ENCODE measurements at regions not wholly inside any gene's neighbourhood (a gene's known extent, or its start where the extent isn't known, plus 50 kb on each side); places are given as distances from the start of the nearest gene placed in this dataset.

GRCh38 chr6:63441266-63441956 is 121.6 kb upstream of the LGSN start:
- no peak for TF ChIP-seq POLR2A (IDR thresholded peaks at IDR 0.05)
- TF ChIP-seq, protein P1, sequence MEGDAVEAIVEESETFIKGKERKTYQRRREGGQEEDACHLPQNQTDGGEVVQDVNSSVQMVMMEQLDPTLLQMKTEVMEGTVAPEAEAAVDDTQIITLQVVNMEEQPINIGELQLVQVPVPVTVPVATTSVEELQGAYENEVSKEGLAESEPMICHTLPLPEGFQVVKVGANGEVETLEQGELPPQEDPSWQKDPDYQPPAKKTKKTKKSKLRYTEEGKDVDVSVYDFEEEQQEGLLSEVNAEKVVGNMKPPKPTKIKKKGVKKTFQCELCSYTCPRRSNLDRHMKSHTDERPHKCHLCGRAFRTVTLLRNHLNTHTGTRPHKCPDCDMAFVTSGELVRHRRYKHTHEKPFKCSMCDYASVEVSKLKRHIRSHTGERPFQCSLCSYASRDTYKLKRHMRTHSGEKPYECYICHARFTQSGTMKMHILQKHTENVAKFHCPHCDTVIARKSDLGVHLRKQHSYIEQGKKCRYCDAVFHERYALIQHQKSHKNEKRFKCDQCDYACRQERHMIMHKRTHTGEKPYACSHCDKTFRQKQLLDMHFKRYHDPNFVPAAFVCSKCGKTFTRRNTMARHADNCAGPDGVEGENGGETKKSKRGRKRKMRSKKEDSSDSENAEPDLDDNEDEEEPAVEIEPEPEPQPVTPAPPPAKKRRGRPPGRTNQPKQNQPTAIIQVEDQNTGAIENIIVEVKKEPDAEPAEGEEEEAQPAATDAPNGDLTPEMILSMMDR (IDR thresholded peaks at IDR 0.05) = no peak
- no peak for TF ChIP-seq POLR2AphosphoS5 (IDR thresholded peaks at IDR 0.05)
